Lower leg skin (tissue), 4 donors: ENCODE measurements at regions not wholly inside any gene's neighbourhood (a gene's known extent, or its start where the extent isn't known, plus 50 kb on each side); places are given as distances from the start of the nearest gene placed in this dataset.
"Not testable (repeated sequence)": the region's sequence is repeated elsewhere in the genome, so short reads cannot be mapped to it uniquely, and the experiment has no call there.

Experiments
- DNase-seq, 2 donors: peaks; one replicate each; pipeline ENCODE4 v3.0.0-alpha.2; 2019; ENCODE audit warnings: low spot score in 2 of 2
- H3K4me3 ChIP-seq: fragments of 200-600 bp; sonication (generic); 2 replicates; pipeline ENCODE4 v1.5.1; 2017; ENCODE audit warnings: mild to moderate bottlenecking, low read depth; ENCODE audit not compliant: poor library complexity, severe bottlenecking
- CTCF ChIP-seq, 3 donors: fragments of 450-650 bp; IDR thresholded peaks; one replicate each; pipeline ENCODE4 v1.5.1; 2016; ENCODE audit warnings: antibody characterized with exemption in 3 of 3, mild to moderate bottlenecking in 3 of 3, moderate library complexity in 2 of 3
- POLR2A ChIP-seq, 2 donors: fragments of 450-650 bp; IDR thresholded peaks; one replicate each; pipeline ENCODE4 v1.6.1; 2016 to 2017; ENCODE audit warnings: antibody characterized with exemption in 2 of 2, mild to moderate bottlenecking in 1 of 2, moderate library complexity in 1 of 2
- WGBS, 2 donors: methylation state at CpG; one replicate each; pipeline ENCODE4 v1.1.5; 2018; 5-methylcytosine and 5-hydroxymethylcytosine counted together
- intact Hi-C: fragments of 100-400 bp; cut with DNase I; formaldehyde crosslinking; loops from one replicate; pipeline ENCODE4 v1.15.0; 2023; ENCODE audit warnings: low total_unique reads

GRCh38 chr15:75792236-75792635 lies 51.0 kb upstream of the UBE2Q2 start:
- intact Hi-C loops, H3K4me3 ChIP-seq: not testable (repeated sequence)
- peak in 1 of 2 donors; percentile 59 for DNase-seq
- WGBS, 2 donors, result 91 to 93% methylated on average over 4 of the region's 6 CpGs

- no peak for TF ChIP-seq POLR2A (IDR thresholded peaks at IDR 0.05)
- TF ChIP-seq CTCF (IDR thresholded peaks at IDR 0.05), result no peak
- 91 to 95% methylated on average over 14 of the region's 14 CpGs for WGBS, 2 donors
- intact Hi-C loops, result no loop called here
- no peak for DNase-seq
- no peak overlapping the region for H3K4me3 ChIP-seq
Observed at GRCh38 chr15:75791337-75791713, 51.9 kb upstream of the UBE2Q2 start.

GRCh38 chr15:75790631-75791336 lies 52.5 kb upstream of the UBE2Q2 start:
- intact Hi-C loops, result no loop called here
- DNase-seq, result no peak
- no peak for TF ChIP-seq CTCF (IDR thresholded peaks at IDR 0.05)
- TF ChIP-seq POLR2A (IDR thresholded peaks at IDR 0.05), result no peak
- no peak overlapping the region for H3K4me3 ChIP-seq
- 75 to 85% methylated on average over 8 to 11 of the region's 11 CpGs for WGBS, 2 donors

GRCh38 chr15:75786575-75786947 lies 56.7 kb upstream of the UBE2Q2 start:
- H3K4me3 ChIP-seq, result no peak overlapping the region
- intact Hi-C loops, result no loop called here
- DNase-seq, result no peak
- TF ChIP-seq CTCF (IDR thresholded peaks at IDR 0.05), result no peak
- no peak for TF ChIP-seq POLR2A (IDR thresholded peaks at IDR 0.05)
- 65 to 67% methylated on average over 11 to 15 of the region's 15 CpGs for WGBS, 2 donors

- H3K4me3 ChIP-seq, result no peak overlapping the region
- no peak for DNase-seq
- intact Hi-C loops, result no loop called here
- TF ChIP-seq POLR2A (IDR thresholded peaks at IDR 0.05), result no peak
- TF ChIP-seq CTCF (IDR thresholded peaks at IDR 0.05), result no peak
- 47 to 68% methylated on average over 19 to 20 of the region's 20 CpGs for WGBS, 2 donors
Observed at GRCh38 chr15:75785771-75786574, 57.3 kb upstream of the UBE2Q2 start.

GRCh38 chr15:75784511-75785480 lies 58.5 kb upstream of the UBE2Q2 start:
- H3K4me3 ChIP-seq, intact Hi-C loops: not testable (repeated sequence)
- WGBS, 2 donors, result 89 to 95% methylated on average over 5 to 10 of the region's 10 CpGs
- DNase-seq, result peak in 1 of 2 donors; percentile 76

GRCh38 chr15:75783566-75783965 lies 59.7 kb upstream of the UBE2Q2 start:
- peak in 1 of 2 donors; percentile 37 for DNase-seq
- H3K4me3 ChIP-seq, intact Hi-C loops: not testable (repeated sequence)
- 89 to 92% methylated on average over 3 of the region's 3 CpGs for WGBS, 2 donors
